HG03103 (cell line): ENCODE measurements at regions not wholly inside any gene's neighbourhood (a gene's known extent, or its start where the extent isn't known, plus 50 kb on each side); places are given as distances from the start of the nearest gene placed in this dataset.
"Not testable (repeated sequence)": the region's sequence is repeated elsewhere in the genome, so short reads cannot be mapped to it uniquely, and the experiment has no call there.

Experiments used
- ATAC-seq: cut with Tn5 transposase; IDR thresholded peaks from one replicate; pipeline ENCODE4 v1.9.1; 2021; ENCODE audit warnings: low read depth; ENCODE audit not compliant: unreplicated experiment

- not testable (repeated sequence) for ATAC-seq
These were observed 1561.8 kb downstream of the RPIA start for GRCh38 chr2:90253306-90253705.

DNA sequence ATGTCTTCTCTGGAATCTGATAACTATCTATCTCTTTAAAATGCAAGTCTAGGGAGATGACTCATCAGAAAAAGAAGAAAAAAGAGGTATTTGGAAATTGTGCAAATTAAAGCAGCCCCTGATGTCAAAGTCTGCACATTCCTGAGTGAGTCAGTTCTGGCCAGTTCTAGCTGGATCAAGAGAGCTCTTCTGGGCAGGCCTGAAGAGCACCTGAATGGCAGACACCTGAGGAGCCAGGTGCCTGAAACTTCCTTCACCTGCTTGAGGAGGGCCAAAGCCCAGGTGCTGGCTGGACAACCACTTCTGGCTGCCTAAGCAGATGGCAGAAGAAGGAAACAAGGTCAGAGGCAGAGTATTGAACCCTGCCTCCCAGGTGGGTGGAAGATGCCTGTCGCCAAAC is 1575.4 kb downstream of the RPIA start:
- not testable (repeated sequence) for ATAC-seq

GRCh38 chr2:90287751-90288150 is 1596.3 kb downstream of the RPIA start:
- ATAC-seq: not testable (repeated sequence)

GRCh38 chr2:90288396-90288795 is 1596.9 kb downstream of the RPIA start:
- ATAC-seq: not testable (repeated sequence)

GRCh38 chr2:90289291-90289980 is 1598.0 kb downstream of the RPIA start:
- not testable (repeated sequence) for ATAC-seq

DNA sequence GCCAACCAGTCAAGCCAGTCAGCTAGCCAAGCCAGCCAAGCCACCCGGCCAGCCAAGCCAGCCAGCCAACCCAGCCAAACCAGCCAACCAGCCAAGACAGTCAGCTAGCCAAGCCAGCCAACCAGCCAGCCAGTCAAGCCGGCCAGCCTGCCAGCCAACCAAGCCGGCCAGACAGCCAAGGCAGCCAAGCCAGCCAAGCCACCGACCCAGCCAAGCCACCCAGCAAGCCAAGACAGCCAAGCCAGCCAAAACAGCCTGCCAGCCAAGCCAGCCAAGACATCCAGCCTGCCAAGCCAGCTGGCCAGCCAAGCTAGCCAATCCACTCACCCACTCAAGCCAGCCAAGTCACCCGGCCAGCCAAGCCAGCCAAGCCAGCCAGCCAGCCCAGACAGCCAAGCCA is 1599.2 kb downstream of the RPIA start:
- not testable (repeated sequence) for ATAC-seq

DNA sequence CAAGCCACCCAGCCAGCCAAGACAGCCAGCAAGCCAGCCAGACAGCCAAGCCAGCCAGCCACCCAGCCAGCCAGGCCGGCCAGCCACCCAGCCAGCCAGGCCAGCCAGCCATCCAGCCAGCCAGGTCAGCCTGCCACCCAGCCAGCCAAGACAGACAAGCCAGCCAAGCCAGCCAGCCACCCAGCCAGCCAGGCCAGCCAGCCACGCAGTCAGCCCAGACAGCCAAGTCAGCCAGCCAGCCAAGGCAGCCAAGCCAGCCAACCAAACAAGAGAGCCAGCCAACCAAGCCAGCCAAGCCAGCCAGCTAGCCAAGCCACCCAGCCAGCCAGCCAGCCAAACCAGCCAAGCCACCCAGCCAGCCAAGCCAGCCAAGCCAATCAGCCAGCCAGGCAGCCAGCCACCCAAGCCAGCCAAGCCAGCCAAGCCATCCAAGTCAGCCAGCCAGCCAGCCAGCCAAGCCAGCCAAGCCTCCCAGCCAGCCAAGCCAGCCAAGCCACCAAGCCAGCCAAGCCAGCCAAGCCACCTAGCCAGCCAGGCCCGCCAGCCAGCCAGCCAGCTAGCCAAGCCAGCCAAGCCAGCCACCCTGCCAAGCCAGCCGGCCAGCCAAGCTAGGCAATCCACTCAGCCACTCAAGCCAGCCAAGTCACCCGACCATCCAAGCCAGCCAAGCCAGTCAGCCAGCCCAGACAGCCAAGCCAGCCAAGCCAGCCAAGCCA is 1599.9 kb downstream of the RPIA start:
- ATAC-seq: not testable (repeated sequence)

GRCh38 chr2:90291934-90292333 is 1600.5 kb downstream of the RPIA start:
- not testable (repeated sequence) for ATAC-seq

DNA sequence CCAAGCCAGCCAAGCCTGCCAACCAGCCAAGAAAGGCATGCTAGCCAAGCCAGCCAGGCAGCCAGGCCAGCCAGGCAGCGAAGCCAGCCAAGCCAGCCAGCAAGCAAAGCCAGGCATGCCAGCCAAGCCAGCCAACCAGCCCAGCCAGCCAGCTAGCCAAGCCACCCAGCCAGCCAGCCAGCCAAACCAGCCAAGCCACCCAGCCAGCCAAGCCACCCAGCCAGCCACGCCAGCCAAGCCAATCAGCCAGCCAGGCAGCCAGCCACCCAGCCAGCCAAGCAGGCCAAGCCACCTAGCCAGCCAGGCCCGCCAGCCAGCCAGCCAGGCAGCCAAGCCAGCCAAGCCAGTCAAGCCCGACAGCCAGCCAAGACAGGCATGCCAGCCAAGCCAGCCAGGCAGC is 1601.0 kb downstream of the RPIA start:
- not testable (repeated sequence) for ATAC-seq

GRCh38 chr2:90293224-90293623 is 1601.8 kb downstream of the RPIA start:
- not testable (repeated sequence) for ATAC-seq

DNA sequence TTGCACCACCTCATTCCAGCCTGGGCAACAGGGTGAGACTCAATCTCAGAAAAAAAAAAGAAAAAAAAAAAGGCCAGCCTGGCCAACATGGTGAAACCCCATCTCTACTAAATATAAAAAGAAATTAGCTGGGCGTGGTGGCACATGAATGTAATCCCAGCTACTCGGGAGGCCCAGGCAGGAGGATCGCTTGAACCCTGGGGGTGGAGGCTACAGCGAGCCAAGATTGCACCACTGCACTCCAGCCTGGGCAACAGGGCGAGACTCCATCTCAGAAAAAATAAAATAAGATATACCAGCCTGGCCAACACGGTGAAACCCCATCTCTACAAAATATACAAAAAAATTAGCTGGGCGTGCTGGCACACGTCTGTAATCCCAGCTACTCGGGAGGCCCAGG is 1602.3 kb downstream of the RPIA start:
- not testable (repeated sequence) for ATAC-seq

- ATAC-seq: not testable (repeated sequence)
These were observed 1603.7 kb downstream of the RPIA start for GRCh38 chr2:90295036-90295750.

- ATAC-seq: not testable (repeated sequence)
These were observed 1605.0 kb downstream of the RPIA start for GRCh38 chr2:90296484-90296777.

GRCh38 chr2:90297701-90298100 is 1606.2 kb downstream of the RPIA start:
- not testable (repeated sequence) for ATAC-seq

DNA sequence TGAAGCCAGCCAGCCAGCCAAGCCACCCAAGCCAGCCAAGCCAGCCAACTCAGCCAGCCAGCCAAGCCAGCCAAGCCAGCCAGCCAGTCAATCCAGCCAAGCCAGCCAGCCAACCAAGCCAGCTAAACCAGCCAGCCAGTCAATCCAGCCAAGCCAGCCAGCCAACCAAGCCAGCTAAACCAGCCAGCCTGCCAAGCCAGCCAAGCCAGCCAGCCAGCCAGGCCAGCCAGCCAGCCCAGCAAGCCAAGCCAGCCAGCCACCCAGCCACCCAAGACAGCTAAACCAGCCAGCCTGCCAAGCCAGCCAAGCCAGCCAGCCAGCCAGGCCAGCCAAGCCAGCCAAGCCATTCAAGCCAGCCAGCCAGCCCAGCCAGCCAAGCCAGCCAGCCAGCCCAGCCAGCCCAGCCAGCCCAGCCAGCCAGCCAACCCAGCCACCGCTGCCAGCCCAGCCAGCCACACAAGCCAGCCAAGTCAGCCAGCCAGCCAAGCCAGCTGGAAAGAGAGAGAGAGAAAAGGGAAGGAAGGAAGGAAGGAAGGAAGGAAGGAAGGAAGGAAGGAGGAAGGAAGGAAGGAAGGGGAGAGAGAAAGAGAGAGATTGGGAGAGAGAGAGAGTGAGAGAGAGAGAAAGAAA is 1606.8 kb downstream of the RPIA start:
- not testable (repeated sequence) for ATAC-seq

DNA sequence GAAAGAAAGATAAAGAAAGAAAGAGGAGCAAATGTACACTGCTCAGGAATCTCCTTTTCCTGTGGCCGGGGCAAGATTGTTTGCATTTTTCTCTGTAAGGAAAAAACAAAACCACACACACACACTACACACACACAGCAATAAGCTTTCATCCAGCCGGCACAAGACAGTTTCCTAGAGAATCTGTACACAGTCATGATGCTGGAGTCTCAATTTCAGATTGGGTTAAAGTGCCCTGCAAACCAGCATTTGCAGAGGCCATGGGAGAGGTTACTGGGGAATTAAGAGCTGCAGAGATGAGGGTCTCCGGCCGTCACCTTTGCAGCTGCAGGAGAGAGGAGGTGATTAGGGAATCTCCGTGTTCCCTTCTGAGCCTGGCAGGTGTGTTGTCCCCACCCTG is 1607.5 kb downstream of the RPIA start:
- not testable (repeated sequence) for ATAC-seq

- ATAC-seq: not testable (repeated sequence)
These were observed 1631.5 kb downstream of the RPIA start for GRCh38 chr2:90322982-90323381.

GRCh38 chr2:90323612-90324558 is 1632.4 kb downstream of the RPIA start:
- not testable (repeated sequence) for ATAC-seq

GRCh38 chr2:90324672-90325071 is 1633.2 kb downstream of the RPIA start:
- not testable (repeated sequence) for ATAC-seq

DNA sequence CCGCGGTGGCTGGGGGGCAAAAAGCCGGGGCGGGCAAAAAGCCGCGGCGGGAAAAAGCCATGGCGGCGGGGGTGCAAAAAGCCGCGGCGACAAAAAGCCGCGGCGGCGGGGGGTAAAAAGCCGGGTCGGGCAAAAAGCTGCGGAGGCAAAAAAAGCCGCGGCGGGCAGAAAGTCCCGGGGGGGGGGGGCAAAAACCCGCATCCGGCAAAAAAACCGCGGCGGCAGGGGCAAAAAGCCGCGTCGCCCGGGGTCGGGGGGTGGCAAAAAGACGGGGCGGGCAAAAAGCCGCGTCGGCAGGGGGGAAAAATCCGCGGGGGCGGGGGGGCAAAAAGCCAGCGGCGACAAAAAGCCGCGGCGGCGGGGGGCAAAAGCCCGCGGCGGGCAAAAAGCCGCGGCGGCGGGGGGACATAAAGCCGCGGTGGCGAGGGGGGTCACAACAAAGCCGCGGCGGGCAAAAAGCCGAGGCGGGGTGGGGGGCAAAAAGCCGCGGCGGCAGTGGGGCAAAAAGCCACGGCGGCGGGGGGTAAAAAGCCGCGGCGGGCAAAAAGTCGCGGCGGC is 1634.4 kb downstream of the RPIA start:
- ATAC-seq: not testable (repeated sequence)
